PC-3 (cell line): ENCODE measurements at regions not wholly inside any gene's neighbourhood (a gene's known extent, or its start where the extent isn't known, plus 50 kb on each side); places are given as distances from the start of the nearest gene placed in this dataset.

ENCODE experiments used
- CTCF ChIP-seq: fragments of 300-600 bp; sonication (generic); conservative IDR thresholded peaks from 2 replicates; pipeline ENCODE4 v1.5.1; 2017; ENCODE audit warnings: antibody characterized with exemption, low read depth, mild to moderate bottlenecking, low read length
- EZH2phosphoT487 ChIP-seq: fragments of 300-600 bp; sonication (generic); IDR thresholded peaks from 2 replicates; pipeline ENCODE4 v1.6.1; 2018; ENCODE audit warnings: mild to moderate bottlenecking, antibody characterized with exemption, low read length, borderline replicate concordance

- TF ChIP-seq CTCF (no peak), EZH2phosphoT487 (no peak)
Measured at GRCh38 chr6:51365566-51365965, 546.9 kb downstream of the TFAP2B start.
